ENCODE measurements at regions not wholly inside any gene's neighbourhood (a gene's known extent, or its start where the extent isn't known, plus 50 kb on each side); places are given as distances from the start of the nearest gene placed in this dataset.
"Not testable (repeated sequence)": the region's sequence is repeated elsewhere in the genome, so short reads cannot be mapped to it uniquely, and the experiment has no call there.

DNA sequence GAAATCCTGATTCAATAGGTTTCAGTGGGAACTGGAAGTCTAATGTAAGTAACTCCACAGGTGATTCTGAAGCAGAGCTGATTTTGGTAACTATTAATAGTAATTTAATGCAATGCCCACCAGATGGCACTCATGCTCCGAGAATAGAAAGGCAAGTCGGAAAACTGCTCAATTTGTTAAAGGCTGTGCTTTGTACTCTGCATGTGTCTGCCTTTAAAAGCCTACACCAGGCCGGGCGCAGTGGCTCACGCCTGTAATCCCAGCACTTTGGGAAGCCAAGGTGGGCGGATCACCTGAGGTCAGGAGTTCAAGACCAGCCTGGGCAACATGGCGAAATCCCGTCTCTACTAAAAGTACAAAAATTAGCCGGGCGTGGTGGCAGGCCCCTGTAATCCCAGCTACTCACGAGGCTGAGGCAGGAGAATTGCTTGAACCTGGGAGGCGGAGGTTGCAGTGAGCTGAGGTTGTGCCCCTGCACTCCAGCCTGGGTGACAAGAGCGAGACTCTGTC is 80.1 kb downstream of the OR13A1 start:
- TF ChIP-seq, protein P1, sequence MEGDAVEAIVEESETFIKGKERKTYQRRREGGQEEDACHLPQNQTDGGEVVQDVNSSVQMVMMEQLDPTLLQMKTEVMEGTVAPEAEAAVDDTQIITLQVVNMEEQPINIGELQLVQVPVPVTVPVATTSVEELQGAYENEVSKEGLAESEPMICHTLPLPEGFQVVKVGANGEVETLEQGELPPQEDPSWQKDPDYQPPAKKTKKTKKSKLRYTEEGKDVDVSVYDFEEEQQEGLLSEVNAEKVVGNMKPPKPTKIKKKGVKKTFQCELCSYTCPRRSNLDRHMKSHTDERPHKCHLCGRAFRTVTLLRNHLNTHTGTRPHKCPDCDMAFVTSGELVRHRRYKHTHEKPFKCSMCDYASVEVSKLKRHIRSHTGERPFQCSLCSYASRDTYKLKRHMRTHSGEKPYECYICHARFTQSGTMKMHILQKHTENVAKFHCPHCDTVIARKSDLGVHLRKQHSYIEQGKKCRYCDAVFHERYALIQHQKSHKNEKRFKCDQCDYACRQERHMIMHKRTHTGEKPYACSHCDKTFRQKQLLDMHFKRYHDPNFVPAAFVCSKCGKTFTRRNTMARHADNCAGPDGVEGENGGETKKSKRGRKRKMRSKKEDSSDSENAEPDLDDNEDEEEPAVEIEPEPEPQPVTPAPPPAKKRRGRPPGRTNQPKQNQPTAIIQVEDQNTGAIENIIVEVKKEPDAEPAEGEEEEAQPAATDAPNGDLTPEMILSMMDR (IDR thresholded peaks at IDR 0.05), result peak; percentile 49 to 57 (median 53)
- H3K4me1 ChIP-seq, result not testable (repeated sequence)
- in situ Hi-C loops (cut with MboI; ENCODE audit: low pct_ligation_motif_present in 1 of 4, low pct_unique_long_range_greater_than_20kb in 1 of 4, low sequenced_read_pairs in 3 of 4), result loop anchor here in 1 of 4 donors (25.0 kb wide), 1 partner anchor 427 kb away; the partner anchor contains the start of gene ZFAND4

DNA sequence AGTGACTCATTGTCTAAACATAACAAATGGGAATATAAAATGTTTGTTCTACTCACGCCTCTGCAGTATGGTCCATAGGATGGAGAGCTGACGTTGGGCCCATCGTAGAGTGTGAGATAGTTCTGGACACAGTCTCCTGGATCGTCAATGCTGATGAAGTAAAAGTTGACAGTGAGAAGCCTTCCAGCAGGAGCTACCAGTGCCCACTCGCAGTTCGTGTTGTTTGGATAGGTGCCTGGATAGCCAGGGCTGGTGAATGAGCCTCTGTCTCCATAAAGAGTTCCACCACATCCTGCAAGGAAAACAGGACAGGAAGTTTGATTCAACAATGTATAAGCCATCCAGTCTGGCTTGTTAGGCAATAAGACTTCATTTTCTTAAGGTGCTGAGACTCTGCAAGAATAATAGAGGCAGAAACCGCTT is 79.6 kb downstream of the OR13A1 start:
- in situ Hi-C loops (cut with MboI; ENCODE audit: low pct_ligation_motif_present in 1 of 4, low pct_unique_long_range_greater_than_20kb in 1 of 4, low sequenced_read_pairs in 3 of 4), result loop anchor here in 1 of 4 donors (25.0 kb wide), 1 partner anchor 426 kb away; the partner anchor contains the start of gene ZFAND4
- Histone ChIP-seq H3K4me3 (no peak overlapping the region), H3K27me3 (no peaks in the 10 kb centered on the region), H3K4me1 (no peaks in the 10 kb centered on the region), H3K9me3 (no peaks in the 10 kb centered on the region), H3K27ac (no peak overlapping the region), H3K36me3 (no peaks in the 10 kb centered on the region)
- intact Hi-C loops (cut with DNase I; ENCODE audit: low total_unique reads), result no loop called here
- TF ChIP-seq, protein P1 (IDR thresholded peaks at IDR 0.05), result no peak
- TF ChIP-seq EP300 (IDR thresholded peaks at IDR 0.05; ENCODE audit: low read depth), result no peak
- TF ChIP-seq POLR2AphosphoS5 (IDR thresholded peaks at IDR 0.05), result no peak
- no peak for TF ChIP-seq POLR2A (IDR thresholded peaks at IDR 0.05)
- DNase-seq, result no peak
- 61 to 69% methylated on average over 7 of the region's 7 CpGs for WGBS, 2 donors (ENCODE audit: low coverage in 1 of 2)

More for the DNA sequence above, 80.1 kb downstream of the OR13A1 start:
- H3K9me3 ChIP-seq; H3K4me3 ChIP-seq; H3K27ac ChIP-seq; intact Hi-C loops (cut with DNase I; ENCODE audit: low total_unique reads); H3K36me3 ChIP-seq; H3K27me3 ChIP-seq: not testable (repeated sequence)
- peak; percentile 67 for DNase-seq
- 20 to 29% methylated on average over 1 to 13 of the region's 13 CpGs for WGBS, 2 donors (ENCODE audit: low coverage in 1 of 2)

DNA sequence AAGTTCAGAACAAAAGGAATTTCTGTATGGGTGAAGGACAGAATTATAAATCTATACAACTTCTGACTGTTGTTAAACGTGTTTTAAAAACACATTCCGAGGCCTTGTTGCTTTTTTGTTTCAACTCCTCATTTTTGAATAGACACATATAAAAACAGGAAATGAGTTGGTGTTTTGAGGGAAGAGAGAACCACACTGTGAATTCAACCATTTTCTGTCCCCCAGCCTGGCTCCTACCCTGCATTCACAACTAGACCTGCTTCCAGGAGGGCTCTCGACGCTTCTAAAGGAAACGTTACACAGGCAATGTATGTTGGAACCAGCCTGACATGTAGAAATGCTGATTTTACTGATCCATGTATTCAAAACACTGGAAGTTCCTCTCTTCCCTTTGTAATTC is 76.5 kb downstream of the OR13A1 start:
- no peaks in the 10 kb centered on the region for H3K9me3 ChIP-seq
- intact Hi-C loops (cut with DNase I; ENCODE audit: low total_unique reads) (no loop called here), in situ Hi-C loops (cut with MboI; ENCODE audit: low pct_ligation_motif_present in 1 of 4, low pct_unique_long_range_greater_than_20kb in 1 of 4, low sequenced_read_pairs in 3 of 4) (loop anchor here in 1 of 4 donors (25.0 kb wide), 1 partner anchor 423 kb away; the partner anchor contains the start of gene ZFAND4)
- no peak for DNase-seq
- H3K27me3 ChIP-seq, result no peaks in the 10 kb centered on the region
- no peaks in the 10 kb centered on the region for H3K36me3 ChIP-seq
- WGBS, 2 donors (ENCODE audit: low coverage in 1 of 2), result 47 to 75% methylated on average over 2 to 5 of the region's 5 CpGs
- H3K27ac ChIP-seq, result no peak overlapping the region
- no peak overlapping the region for H3K4me3 ChIP-seq
- H3K4me1 ChIP-seq, result no peaks in the 10 kb centered on the region
- TF ChIP-seq POLR2AphosphoS5 (IDR thresholded peaks at IDR 0.05) (no peak), EP300 (IDR thresholded peaks at IDR 0.05; ENCODE audit: low read depth) (no peak), POLR2A (IDR thresholded peaks at IDR 0.05) (no peak)
- TF ChIP-seq, protein P1 (IDR thresholded peaks at IDR 0.05), result no peak

DNA sequence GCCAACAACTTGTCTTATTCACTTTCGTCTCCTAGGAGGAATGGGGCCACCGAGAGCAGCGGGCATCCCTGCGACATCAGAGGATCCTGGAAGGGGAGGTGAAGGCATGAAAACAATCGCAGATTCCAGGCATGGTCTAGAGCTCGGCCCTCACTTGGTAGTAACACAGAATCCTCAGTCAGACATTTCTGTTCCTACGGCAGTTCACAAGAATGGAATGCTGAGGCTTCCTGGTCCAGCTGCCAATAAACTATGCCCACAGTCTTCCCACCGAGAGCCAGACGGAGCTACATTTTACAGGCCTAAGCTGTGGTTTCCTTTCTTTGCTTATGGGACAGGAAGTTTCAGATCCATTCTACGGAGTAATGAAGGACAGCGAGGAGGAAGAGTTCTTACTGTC is 75.8 kb downstream of the OR13A1 start:
- TF ChIP-seq POLR2A (IDR thresholded peaks at IDR 0.05), result no peak
- no peak for TF ChIP-seq POLR2AphosphoS5 (IDR thresholded peaks at IDR 0.05)
- no peak for TF ChIP-seq EP300 (IDR thresholded peaks at IDR 0.05; ENCODE audit: low read depth)
- TF ChIP-seq, protein P1 (IDR thresholded peaks at IDR 0.05), result no peak
- Histone ChIP-seq H3K9me3 (no peaks in the 10 kb centered on the region), H3K4me1 (no peaks in the 10 kb centered on the region), H3K27me3 (no peaks in the 10 kb centered on the region), H3K36me3 (no peaks in the 10 kb centered on the region), H3K4me3 (no peak overlapping the region), H3K27ac (no peak overlapping the region)
- intact Hi-C loops (cut with DNase I; ENCODE audit: low total_unique reads), result no loop called here
- in situ Hi-C loops (cut with MboI; ENCODE audit: low pct_ligation_motif_present in 1 of 4, low pct_unique_long_range_greater_than_20kb in 1 of 4, low sequenced_read_pairs in 3 of 4), result loop anchor here in 1 of 4 donors (25.0 kb wide), 1 partner anchor 423 kb away; the partner anchor contains the start of gene ZFAND4
- WGBS, 2 donors (ENCODE audit: low coverage in 1 of 2), result 83 to 88% methylated on average over 6 to 11 of the region's 11 CpGs
- DNase-seq, result no peak
